ENCODE measurements at regions not wholly inside any gene's neighbourhood (a gene's known extent, or its start where the extent isn't known, plus 50 kb on each side); places are given as distances from the start of the nearest gene placed in this dataset.

- H3K27ac ChIP-seq (ENCODE audit: low read depth, low read length) = no peak overlapping the region
- H3K36me3 ChIP-seq (ENCODE audit: low read length) = no peaks in the 10 kb centered on the region
- no peak overlapping the region for H3K4me2 ChIP-seq (ENCODE audit: low read depth, low read length, poor library complexity, severe bottlenecking)
- H3K79me2 ChIP-seq (ENCODE audit: insufficient read depth, low read length) = no peaks in the 10 kb centered on the region
- no peaks in the 10 kb centered on the region for H3F3A ChIP-seq (ENCODE audit: insufficient read depth)
- H2AFZ ChIP-seq (ENCODE audit: low read depth, low read length, severe bottlenecking) = peak overlapping the region; percentile 41
- no peaks in the 10 kb centered on the region for H3K9me3 ChIP-seq (ENCODE audit: insufficient read depth, low read length)
- no peaks in the 10 kb centered on the region for H3K9me2 ChIP-seq (replicated peaks; ENCODE audit: insufficient read depth, low read length)
- no peak overlapping the region for H3K4me3 ChIP-seq (ENCODE audit: insufficient read depth, low read length, poor library complexity, severe bottlenecking)
- TF ChIP-seq EZH2phosphoT487 (conservative IDR thresholded peaks at IDR 0.05; ENCODE audit: low read length) (no peak), CTCF (IDR thresholded peaks at IDR 0.05; ENCODE audit: insufficient read depth, low read length, poor library complexity, severe bottlenecking) (no peak)
- H4K20me1 ChIP-seq (ENCODE audit: low read depth, low read length) = no peaks in the 10 kb centered on the region
- H3K27me3 ChIP-seq (ENCODE audit: low read length) = no peaks in the 10 kb centered on the region
- no peak overlapping the region for H3K9ac ChIP-seq (ENCODE audit: low read length)
These were observed 1162.8 kb upstream of the PCDH20 start for GRCh38 chr13:62578402-62578801.

- Histone ChIP-seq H3K27me3 (ENCODE audit: low read length) (no peaks in the 10 kb centered on the region), H3K9me2 (replicated peaks; ENCODE audit: insufficient read depth, low read length) (no peaks in the 10 kb centered on the region), H3K9ac (ENCODE audit: low read length) (no peak overlapping the region), H2AFZ (ENCODE audit: low read depth, low read length, severe bottlenecking) (peak overlapping the region; percentile 89), H3K9me3 (ENCODE audit: insufficient read depth, low read length) (no peaks in the 10 kb centered on the region), H3K79me2 (ENCODE audit: insufficient read depth, low read length) (no peaks in the 10 kb centered on the region), H3K36me3 (ENCODE audit: low read length) (no peaks in the 10 kb centered on the region), H4K20me1 (ENCODE audit: low read depth, low read length) (no peaks in the 10 kb centered on the region), H3K27ac (ENCODE audit: low read depth, low read length) (no peak overlapping the region), H3K4me3 (ENCODE audit: insufficient read depth, low read length, poor library complexity, severe bottlenecking) (no peak overlapping the region), H3K4me2 (ENCODE audit: low read depth, low read length, poor library complexity, severe bottlenecking) (no peak overlapping the region), H3F3A (ENCODE audit: insufficient read depth) (no peaks in the 10 kb centered on the region)
- no peak for TF ChIP-seq EZH2phosphoT487 (conservative IDR thresholded peaks at IDR 0.05; ENCODE audit: low read length)
- no peak for TF ChIP-seq CTCF (IDR thresholded peaks at IDR 0.05; ENCODE audit: insufficient read depth, low read length, poor library complexity, severe bottlenecking)
These were observed 1149.1 kb upstream of the PCDH20 start for GRCh38 chr13:62564770-62565169.

GRCh38 chr13:62563251-62563650 lies 1147.6 kb upstream of the PCDH20 start:
- Histone ChIP-seq H3K9me3 (ENCODE audit: insufficient read depth, low read length) (no peaks in the 10 kb centered on the region), H3K9ac (ENCODE audit: low read length) (no peak overlapping the region), H3K9me2 (replicated peaks; ENCODE audit: insufficient read depth, low read length) (no peaks in the 10 kb centered on the region), H3K36me3 (ENCODE audit: low read length) (no peaks in the 10 kb centered on the region), H3K4me3 (ENCODE audit: insufficient read depth, low read length, poor library complexity, severe bottlenecking) (no peak overlapping the region), H2AFZ (ENCODE audit: low read depth, low read length, severe bottlenecking) (peak overlapping the region; percentile 58), H3K4me2 (ENCODE audit: low read depth, low read length, poor library complexity, severe bottlenecking) (no peak overlapping the region), H4K20me1 (ENCODE audit: low read depth, low read length) (no peaks in the 10 kb centered on the region), H3F3A (ENCODE audit: insufficient read depth) (no peaks in the 10 kb centered on the region), H3K79me2 (ENCODE audit: insufficient read depth, low read length) (no peaks in the 10 kb centered on the region), H3K27me3 (ENCODE audit: low read length) (no peaks in the 10 kb centered on the region), H3K27ac (ENCODE audit: low read depth, low read length) (no peak overlapping the region)
- TF ChIP-seq CTCF (IDR thresholded peaks at IDR 0.05; ENCODE audit: insufficient read depth, low read length, poor library complexity, severe bottlenecking) (no peak), EZH2phosphoT487 (conservative IDR thresholded peaks at IDR 0.05; ENCODE audit: low read length) (no peak)

All from SU-DHL-6 (cell line).